ENCODE measurements at regions not wholly inside any gene's neighbourhood (a gene's known extent, or its start where the extent isn't known, plus 50 kb on each side); places are given as distances from the start of the nearest gene placed in this dataset.

DNA sequence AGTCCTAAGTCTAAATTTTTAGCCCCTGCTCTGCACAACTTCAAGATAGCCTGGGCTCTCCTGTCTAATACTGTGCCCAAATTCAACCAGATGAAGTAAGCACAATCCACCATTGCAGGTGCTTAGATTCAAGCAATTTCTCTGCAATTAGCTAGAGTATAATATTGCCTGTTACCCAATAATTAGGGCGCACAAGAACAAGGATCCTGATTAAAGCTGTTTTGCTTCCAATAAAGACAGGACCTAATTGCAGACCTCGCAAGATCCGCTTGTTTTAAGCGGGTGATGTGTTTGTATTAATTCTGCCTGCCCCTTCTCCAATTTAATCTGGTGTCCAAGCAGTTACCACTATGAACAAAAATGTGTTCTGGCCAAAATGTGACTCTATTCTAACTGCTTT, 1268.9 kb upstream of the TMEM132C start:
- TF ChIP-seq CTCF (IDR thresholded peaks at IDR 0.05; ENCODE audit: low read depth, low read length), result no peak
- no peak for DNase-seq (ENCODE audit: low read depth, low spot score)
- CTCF ChIA-PET, result no interaction called here
- Histone ChIP-seq H3K4me3 (ENCODE audit: low read depth, low read length) (no peak overlapping the region), H3K27me3 (ENCODE audit: control insufficient read depth, insufficient read depth, low read length) (no peaks in the 10 kb centered on the region), H3K9me3 (ENCODE audit: control insufficient read depth, insufficient read depth, low read length) (peaks cover 27% of the 10 kb centered on the region), H3K27ac (ENCODE audit: low read depth, low read length) (no peak overlapping the region)
- POLR2A ChIA-PET, result no interaction called here

DNA sequence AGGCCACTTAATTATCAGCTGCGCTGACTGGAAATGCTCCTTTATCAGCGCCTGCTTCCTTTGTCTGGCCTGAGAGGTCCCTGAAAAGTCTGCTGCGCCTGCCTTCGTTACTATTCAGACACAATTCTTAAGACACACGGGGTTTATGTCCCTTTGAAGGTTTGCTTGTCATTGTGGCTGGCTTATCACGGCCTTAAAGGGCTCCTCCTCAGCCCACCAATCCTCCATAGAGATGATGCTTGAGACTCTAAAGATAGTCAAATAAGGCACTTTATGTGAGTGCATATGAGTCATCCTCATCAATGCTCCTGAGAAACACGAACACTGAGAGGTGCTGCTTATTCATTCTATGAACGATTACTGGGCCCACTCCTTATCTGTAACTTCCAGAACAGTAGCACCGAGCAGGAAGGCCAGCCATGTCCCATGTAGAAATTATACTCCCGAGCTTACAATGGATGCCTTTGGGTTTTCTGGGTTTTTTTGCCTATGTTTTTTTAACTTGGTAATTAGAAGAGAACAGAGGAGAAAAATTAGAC, 1268.2 kb upstream of the TMEM132C start:
- no peaks in the 10 kb centered on the region for H3K27me3 ChIP-seq (ENCODE audit: control insufficient read depth, insufficient read depth, low read length)
- H3K4me3 ChIP-seq (ENCODE audit: low read depth, low read length), result no peak overlapping the region
- no peak for DNase-seq (ENCODE audit: low read depth, low spot score)
- no peak overlapping the region for H3K27ac ChIP-seq (ENCODE audit: low read depth, low read length)
- peaks cover 22% of the 10 kb centered on the region for H3K9me3 ChIP-seq (ENCODE audit: control insufficient read depth, insufficient read depth, low read length)
- ChIA-PET CTCF (interaction anchor here (0.6 kb wide), 1 partner anchor 388 kb away, joined by 5 read pairs; no protein-coding TSS in a partner anchor), POLR2A (no interaction called here)
- no peak for TF ChIP-seq CTCF (IDR thresholded peaks at IDR 0.05; ENCODE audit: low read depth, low read length)

- no peak for TF ChIP-seq CTCF (IDR thresholded peaks at IDR 0.05; ENCODE audit: low read depth, low read length)
- Histone ChIP-seq H3K27me3 (ENCODE audit: control insufficient read depth, insufficient read depth, low read length) (no peaks in the 10 kb centered on the region), H3K4me3 (ENCODE audit: low read depth, low read length) (no peak overlapping the region), H3K27ac (ENCODE audit: low read depth, low read length) (no peak overlapping the region), H3K9me3 (ENCODE audit: control insufficient read depth, insufficient read depth, low read length) (peaks cover 17% of the 10 kb centered on the region)
- POLR2A ChIA-PET, result no interaction called here
- CTCF ChIA-PET, result interaction anchor here (0.6 kb wide), 1 partner anchor 387 kb away, joined by 5 read pairs; no protein-coding TSS in a partner anchor
- no peak for DNase-seq (ENCODE audit: low read depth, low spot score)
Measured at GRCh38 chr12:126999352-126999751, 1267.6 kb upstream of the TMEM132C start.

GRCh38 chr12:127005406-127005805, 1261.6 kb upstream of the TMEM132C start:
- Histone ChIP-seq H3K27me3 (ENCODE audit: control insufficient read depth, insufficient read depth, low read length) (no peaks in the 10 kb centered on the region), H3K9me3 (ENCODE audit: control insufficient read depth, insufficient read depth, low read length) (peaks cover 11% of the 10 kb centered on the region), H3K27ac (ENCODE audit: low read depth, low read length) (no peak overlapping the region), H3K4me3 (ENCODE audit: low read depth, low read length) (no peak overlapping the region)
- POLR2A ChIA-PET, result no interaction called here
- CTCF ChIA-PET, result no interaction called here
- no peak for DNase-seq (ENCODE audit: low read depth, low spot score)
- no peak for TF ChIP-seq CTCF (IDR thresholded peaks at IDR 0.05; ENCODE audit: low read depth, low read length)

- no peak for DNase-seq (ENCODE audit: low read depth, low spot score)
- H3K4me3 ChIP-seq (ENCODE audit: low read depth, low read length), result no peak overlapping the region
- no peaks in the 10 kb centered on the region for H3K27me3 ChIP-seq (ENCODE audit: control insufficient read depth, insufficient read depth, low read length)
- POLR2A ChIA-PET, result no interaction called here
- no peak for TF ChIP-seq CTCF (IDR thresholded peaks at IDR 0.05; ENCODE audit: low read depth, low read length)
- CTCF ChIA-PET, result no interaction called here
- H3K9me3 ChIP-seq (ENCODE audit: control insufficient read depth, insufficient read depth, low read length), result peaks cover 14% of the 10 kb centered on the region
- H3K27ac ChIP-seq (ENCODE audit: low read depth, low read length), result no peak overlapping the region
Measured at GRCh38 chr12:127006972-127007371, 1260.0 kb upstream of the TMEM132C start.
